ENCODE measurements at regions not wholly inside any gene's neighbourhood (a gene's known extent, or its start where the extent isn't known, plus 50 kb on each side); places are given as distances from the start of the nearest gene placed in this dataset.
"Not testable (repeated sequence)": the region's sequence is repeated elsewhere in the genome, so short reads cannot be mapped to it uniquely, and the experiment has no call there.

DNA sequence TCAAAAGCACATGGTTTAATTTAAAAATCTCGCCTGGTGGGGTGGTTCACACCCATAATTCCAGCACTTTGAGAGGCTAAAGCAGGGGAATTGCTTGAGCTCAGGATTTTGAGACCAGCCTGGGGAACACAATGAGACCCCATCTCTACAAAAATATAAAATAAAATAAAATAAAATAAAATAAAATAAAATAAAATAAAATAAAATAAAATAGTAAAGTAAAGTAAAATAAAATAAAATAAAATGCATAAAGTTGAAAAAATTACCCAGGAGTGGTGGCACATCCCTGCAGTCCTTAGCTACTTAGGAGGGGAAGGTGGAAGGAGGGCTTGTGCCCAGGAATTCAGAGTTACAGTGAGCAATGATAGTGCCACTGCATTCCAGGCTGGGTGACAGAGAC is 88.7 kb upstream of the MS4A8 start:
- H2AFZ ChIP-seq (ENCODE audit: low read depth) = 0 out of 2 replicates have a peak overlapping the region, but pooled peaks have one; percentile 46
- H3K79me2 ChIP-seq (ENCODE audit: insufficient read depth) = no peaks in the 10 kb centered on the region
- H3K9me2 ChIP-seq = no peaks in the 10 kb centered on the region
- peaks cover 6% of the 10 kb centered on the region; the same call in 1 of the 2 replicates for H3K27me3 ChIP-seq (ENCODE audit: insufficient read depth)
- H3K9me3 ChIP-seq = no peaks in the 10 kb centered on the region
- H4K20me1 ChIP-seq (ENCODE audit: insufficient read depth) = no peaks in the 10 kb centered on the region
- no peak for DNase-seq
- H3K27ac ChIP-seq (ENCODE audit: low read depth in 2 of 2, low read length in 1 of 2) = no peak overlapping the region
- H3F3A ChIP-seq (replicated peaks; ENCODE audit: insufficient read depth) = no peaks in the 10 kb centered on the region
- no peaks in the 10 kb centered on the region for H3K4me1 ChIP-seq (ENCODE audit: control insufficient read depth in 1 of 2, insufficient read depth in 2 of 2, low read depth in 1 of 2, low read length in 1 of 2)
- TF ChIP-seq EZH2phosphoT487 (IDR thresholded peaks at IDR 0.05; ENCODE audit: borderline replicate concordance, low read depth) (no peak), GATA2 (CRISPR knock-in tag; IDR thresholded peaks at IDR 0.05) (no peak), MXI1 (IDR thresholded peaks at IDR 0.05; ENCODE audit: low read depth, low read length) (no peak), RAD21 (IDR thresholded peaks at IDR 0.05; ENCODE audit: low read length) (no peak)
- TF ChIP-seq, protein P1, sequence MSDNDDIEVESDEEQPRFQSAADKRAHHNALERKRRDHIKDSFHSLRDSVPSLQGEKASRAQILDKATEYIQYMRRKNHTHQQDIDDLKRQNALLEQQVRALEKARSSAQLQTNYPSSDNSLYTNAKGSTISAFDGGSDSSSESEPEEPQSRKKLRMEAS (IDR thresholded peaks at IDR 0.05; ENCODE audit: low read depth) = no peak
- ChIA-PET CTCF (interaction anchor here (1.2 kb wide), 1 partner anchor 9 kb away, joined by 6 read pairs; no protein-coding TSS in a partner anchor), POLR2A (no interaction called here)
- no peaks in the 10 kb centered on the region for H3K36me3 ChIP-seq (replicated peaks in 1 of 2; ENCODE audit: control insufficient read depth in 1 of 2, insufficient read depth in 2 of 2, low read length in 1 of 2)
- H3K4me2 ChIP-seq = no peak overlapping the region
- no peak overlapping the region for H3K4me3 ChIP-seq (ENCODE audit: low read depth in 2 of 2, low read length in 1 of 2)
- no peak overlapping the region for H3K9ac ChIP-seq
- WGBS (ENCODE audit: low lambda C conversion rate) = 0% methylated on average over 1 of the region's 1 CpG

DNA sequence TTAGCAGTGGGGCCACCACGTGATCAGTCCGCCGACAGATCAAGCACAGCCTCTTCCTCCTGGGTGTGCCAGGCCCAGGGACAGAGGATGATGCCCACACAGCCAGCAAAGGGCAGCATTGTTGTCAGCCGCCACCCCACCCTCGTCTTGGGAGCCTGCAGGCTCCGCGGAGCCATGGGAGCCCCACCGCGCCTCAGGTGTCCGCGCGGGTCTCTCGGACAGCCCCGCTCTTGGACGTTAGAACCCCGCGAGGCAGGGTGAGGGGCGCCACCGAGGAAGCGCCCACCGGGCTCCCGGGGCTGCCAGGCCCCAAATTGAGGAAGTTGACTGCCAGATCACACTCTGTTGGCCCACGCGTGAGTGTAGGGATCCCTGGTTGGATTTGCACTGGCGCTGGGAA is 83.9 kb upstream of the MS4A8 start:
- Histone ChIP-seq H3K36me3 (replicated peaks in 1 of 2; ENCODE audit: control insufficient read depth in 1 of 2, insufficient read depth in 2 of 2, low read length in 1 of 2) (no peaks in the 10 kb centered on the region), H3F3A (replicated peaks; ENCODE audit: insufficient read depth) (no peaks in the 10 kb centered on the region), H3K4me2 (no peak overlapping the region), H3K4me1 (ENCODE audit: control insufficient read depth in 1 of 2, insufficient read depth in 2 of 2, low read depth in 1 of 2, low read length in 1 of 2) (no peaks in the 10 kb centered on the region), H3K9me2 (no peaks in the 10 kb centered on the region), H3K9ac (no peak overlapping the region), H3K27me3 (ENCODE audit: insufficient read depth) (peaks cover 6% of the 10 kb centered on the region; the same call in 1 of the 2 replicates), H3K9me3 (no peaks in the 10 kb centered on the region), H2AFZ (ENCODE audit: low read depth) (no peak overlapping the region), H3K4me3 (ENCODE audit: low read depth in 2 of 2, low read length in 1 of 2) (no peak overlapping the region), H4K20me1 (ENCODE audit: insufficient read depth) (no peaks in the 10 kb centered on the region), H3K27ac (ENCODE audit: low read depth in 2 of 2, low read length in 1 of 2) (no peak overlapping the region), H3K79me2 (ENCODE audit: insufficient read depth) (no peaks in the 10 kb centered on the region)
- CTCF ChIA-PET = no interaction called here
- TF ChIP-seq FOXM1 (IDR thresholded peaks at IDR 0.05; ENCODE audit: low read depth) = no peak
- POLR2A ChIA-PET = no interaction called here
- DNase-seq = no peak
- WGBS (ENCODE audit: low lambda C conversion rate) = 19% methylated on average over 16 of the region's 25 CpGs

GRCh38 chr11:60621940-60622339 is 77.5 kb upstream of the MS4A8 start:
- H4K20me1 ChIP-seq (ENCODE audit: insufficient read depth); H3F3A ChIP-seq (replicated peaks; ENCODE audit: insufficient read depth); H3K4me2 ChIP-seq; H3K9me3 ChIP-seq; DNase-seq; POLR2A ChIA-PET; H3K4me1 ChIP-seq (ENCODE audit: control insufficient read depth in 1 of 2, insufficient read depth in 2 of 2, low read depth in 1 of 2, low read length in 1 of 2); H3K79me2 ChIP-seq (ENCODE audit: insufficient read depth); H3K27ac ChIP-seq (ENCODE audit: low read depth in 2 of 2, low read length in 1 of 2); H3K4me3 ChIP-seq (ENCODE audit: low read depth in 2 of 2, low read length in 1 of 2); CTCF ChIA-PET; H3K9me2 ChIP-seq; H3K36me3 ChIP-seq (replicated peaks in 1 of 2; ENCODE audit: control insufficient read depth in 1 of 2, insufficient read depth in 2 of 2, low read length in 1 of 2); H3K9ac ChIP-seq; H2AFZ ChIP-seq (ENCODE audit: low read depth); H3K27me3 ChIP-seq (ENCODE audit: insufficient read depth): not testable (repeated sequence)
- 82% methylated on average over 9 of the region's 30 CpGs for WGBS (ENCODE audit: low lambda C conversion rate)

DNA sequence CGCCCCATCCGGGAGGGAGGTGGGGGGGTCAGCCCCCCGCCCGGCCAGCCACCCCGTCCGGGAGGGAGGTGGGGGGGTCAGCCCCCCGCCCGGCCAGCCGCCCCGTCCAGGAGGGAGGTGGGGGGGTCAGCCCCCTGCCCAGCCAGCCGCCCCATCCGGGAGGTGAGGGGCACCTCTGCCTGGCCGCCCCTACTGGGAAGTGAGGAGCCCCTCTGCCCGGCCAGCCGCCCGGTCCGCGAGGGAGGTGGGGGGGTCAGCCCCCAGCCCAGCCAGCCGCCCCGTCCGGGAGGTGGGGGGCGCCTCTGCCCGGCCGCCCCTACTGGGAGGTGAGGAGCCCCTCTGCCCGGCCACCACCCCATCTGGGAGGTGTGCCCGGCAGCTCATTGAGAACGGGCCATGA is 76.6 kb upstream of the MS4A8 start:
- 88% methylated on average over 1 of the region's 27 CpGs for WGBS (ENCODE audit: low lambda C conversion rate)
- H3K4me3 ChIP-seq (ENCODE audit: low read depth in 2 of 2, low read length in 1 of 2); H3K4me2 ChIP-seq; CTCF ChIA-PET; H3K9me2 ChIP-seq; H2AFZ ChIP-seq (ENCODE audit: low read depth); H3K9ac ChIP-seq; H3K27ac ChIP-seq (ENCODE audit: low read depth in 2 of 2, low read length in 1 of 2); H3K36me3 ChIP-seq (replicated peaks in 1 of 2; ENCODE audit: control insufficient read depth in 1 of 2, insufficient read depth in 2 of 2, low read length in 1 of 2); H3K9me3 ChIP-seq; DNase-seq; H3K79me2 ChIP-seq (ENCODE audit: insufficient read depth); H3F3A ChIP-seq (replicated peaks; ENCODE audit: insufficient read depth); POLR2A ChIA-PET; H3K27me3 ChIP-seq (ENCODE audit: insufficient read depth); H3K4me1 ChIP-seq (ENCODE audit: control insufficient read depth in 1 of 2, insufficient read depth in 2 of 2, low read depth in 1 of 2, low read length in 1 of 2); H4K20me1 ChIP-seq (ENCODE audit: insufficient read depth): not testable (repeated sequence)

Data from SK-N-SH (cell line).